Uterus (tissue), 3 donors: ENCODE measurements at regions not wholly inside any gene's neighbourhood (a gene's known extent, or its start where the extent isn't known, plus 50 kb on each side); places are given as distances from the start of the nearest gene placed in this dataset.

Source experiments
- DNase-seq, 2 donors: peaks; one replicate each; pipeline ENCODE4 v3.0.0-alpha.2; 2019 to 2020
- H3K27ac ChIP-seq, 2 donors: fragments of 200-600 bp; sonication (generic); 1 replicate in 1 of 2; 2 replicates in 1 of 2; pipeline ENCODE4 v1.5.1; 2016 to 2018
- H3K27me3 ChIP-seq, 2 donors: fragments of 200-600 bp; sonication (generic); one replicate each; pipeline ENCODE4 v1.5.1; 2018 to 2019; ENCODE audit warnings: control low read depth in 1 of 2
- H3K36me3 ChIP-seq, 2 donors: fragments of 200-600 bp; sonication (generic); one replicate each; pipeline ENCODE4 v1.5.1; 2019; ENCODE audit warnings: control low read depth in 1 of 2
- H3K4me1 ChIP-seq, 2 donors: fragments of 200-600 bp; sonication (generic); one replicate each; pipeline ENCODE4 v1.5.1; 2018 to 2019; ENCODE audit warnings: control low read depth in 1 of 2
- H3K4me3 ChIP-seq, 2 donors: fragments of 200-600 bp; sonication (generic); 1 replicate in 1 of 2; 2 replicates in 1 of 2; pipeline ENCODE4 v1.5.1; 2018 to 2019; ENCODE audit warnings: mild to moderate bottlenecking in 1 of 2
- H3K9me3 ChIP-seq, 2 donors: fragments of 200-600 bp; sonication (generic); one replicate each; pipeline ENCODE4 v1.5.1; 2019; ENCODE audit warnings: control low read depth in 1 of 2
- POLR2A ChIP-seq, 2 donors: fragments of 450-650 bp; IDR thresholded peaks; one replicate each; pipeline ENCODE4 v1.6.1; 2016; ENCODE audit warnings: antibody characterized with exemption in 2 of 2, mild to moderate bottlenecking in 1 of 2, moderate library complexity in 1 of 2
- intact Hi-C: fragments of 100-400 bp; cut with DNase I; formaldehyde crosslinking; loops from one replicate; pipeline ENCODE4 v1.15.1; 2023; ENCODE audit warnings: low total_unique reads
- TF ChIP-seq, protein P1 (sequence below), 4 experiments: fragments of 200-600 bp in 2 of 4; fragments of 450-650 bp in 2 of 4; sonication (generic) in 2 of 4; IDR thresholded peaks; one replicate each; pipeline ENCODE4 v1.5.1; 2016 to 2019; ENCODE audit warnings: antibody characterized with exemption in 4 of 4, mild to moderate bottlenecking in 2 of 4, moderate library complexity in 1 of 4
- donor health status: DM: yes; HTN: yes; CAD: no.

DNA sequence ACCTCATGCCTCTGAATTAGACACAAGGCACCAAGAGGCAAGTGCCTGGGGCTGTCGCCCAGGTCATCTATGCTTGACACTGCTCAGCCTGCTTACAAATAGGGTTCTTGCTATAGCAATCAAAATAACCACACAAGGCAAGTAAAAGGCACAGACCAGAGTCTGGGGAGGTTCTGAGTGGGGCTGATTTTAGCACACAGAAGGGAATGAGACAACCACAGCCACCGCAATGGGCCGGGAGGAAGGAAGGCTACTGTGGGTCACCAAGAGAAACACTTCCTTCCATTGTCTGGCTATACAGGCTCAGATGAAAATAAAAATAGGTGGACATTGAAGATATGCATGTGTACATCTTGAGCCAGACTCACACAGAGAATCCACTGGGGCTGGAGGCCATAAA is 159.1 kb downstream of the DLEU7 start:
- no peaks in the 10 kb centered on the region for H3K9me3 ChIP-seq
- H3K27ac ChIP-seq = no peak overlapping the region
- no peak for TF ChIP-seq POLR2A (IDR thresholded peaks at IDR 0.05)
- TF ChIP-seq, protein P1, sequence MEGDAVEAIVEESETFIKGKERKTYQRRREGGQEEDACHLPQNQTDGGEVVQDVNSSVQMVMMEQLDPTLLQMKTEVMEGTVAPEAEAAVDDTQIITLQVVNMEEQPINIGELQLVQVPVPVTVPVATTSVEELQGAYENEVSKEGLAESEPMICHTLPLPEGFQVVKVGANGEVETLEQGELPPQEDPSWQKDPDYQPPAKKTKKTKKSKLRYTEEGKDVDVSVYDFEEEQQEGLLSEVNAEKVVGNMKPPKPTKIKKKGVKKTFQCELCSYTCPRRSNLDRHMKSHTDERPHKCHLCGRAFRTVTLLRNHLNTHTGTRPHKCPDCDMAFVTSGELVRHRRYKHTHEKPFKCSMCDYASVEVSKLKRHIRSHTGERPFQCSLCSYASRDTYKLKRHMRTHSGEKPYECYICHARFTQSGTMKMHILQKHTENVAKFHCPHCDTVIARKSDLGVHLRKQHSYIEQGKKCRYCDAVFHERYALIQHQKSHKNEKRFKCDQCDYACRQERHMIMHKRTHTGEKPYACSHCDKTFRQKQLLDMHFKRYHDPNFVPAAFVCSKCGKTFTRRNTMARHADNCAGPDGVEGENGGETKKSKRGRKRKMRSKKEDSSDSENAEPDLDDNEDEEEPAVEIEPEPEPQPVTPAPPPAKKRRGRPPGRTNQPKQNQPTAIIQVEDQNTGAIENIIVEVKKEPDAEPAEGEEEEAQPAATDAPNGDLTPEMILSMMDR (IDR thresholded peaks at IDR 0.05) = no peak
- H3K4me1 ChIP-seq = no peaks in the 10 kb centered on the region
- intact Hi-C loops = no loop called here
- H3K4me3 ChIP-seq = no peak overlapping the region
- no peak for DNase-seq
- H3K27me3 ChIP-seq = no peaks in the 10 kb centered on the region
- no peaks in the 10 kb centered on the region for H3K36me3 ChIP-seq

DNA sequence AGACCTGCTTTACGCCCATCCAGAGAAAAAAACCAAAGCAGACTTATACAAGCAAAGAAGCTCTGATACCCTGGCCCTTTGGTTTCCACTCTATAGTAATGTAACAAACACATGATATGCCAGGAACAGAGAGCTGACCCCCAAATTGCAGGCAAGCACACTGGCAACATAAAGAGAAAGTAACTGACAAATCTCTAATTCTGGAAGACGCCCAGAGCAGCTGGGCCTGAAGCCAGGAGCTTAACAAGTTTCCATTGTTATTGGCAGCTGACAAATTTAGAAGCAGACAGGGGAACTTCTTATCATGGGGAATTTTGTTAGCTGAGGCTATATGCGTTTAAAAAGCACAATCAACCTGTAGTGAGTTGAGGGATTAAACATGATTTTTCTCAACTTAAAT is 158.0 kb downstream of the DLEU7 start:
- H3K4me3 ChIP-seq = no peak overlapping the region
- H3K4me1 ChIP-seq = no peaks in the 10 kb centered on the region
- peak overlapping the region in 1 of 2 donors; percentile 9 for H3K27ac ChIP-seq
- intact Hi-C loops = no loop called here
- H3K36me3 ChIP-seq = no peaks in the 10 kb centered on the region
- no peaks in the 10 kb centered on the region for H3K27me3 ChIP-seq
- H3K9me3 ChIP-seq = no peaks in the 10 kb centered on the region
- TF ChIP-seq POLR2A (IDR thresholded peaks at IDR 0.05) = no peak
- TF ChIP-seq, protein P1 (IDR thresholded peaks at IDR 0.05) = no peak
- DNase-seq = peak; percentile 21 to 30

DNA sequence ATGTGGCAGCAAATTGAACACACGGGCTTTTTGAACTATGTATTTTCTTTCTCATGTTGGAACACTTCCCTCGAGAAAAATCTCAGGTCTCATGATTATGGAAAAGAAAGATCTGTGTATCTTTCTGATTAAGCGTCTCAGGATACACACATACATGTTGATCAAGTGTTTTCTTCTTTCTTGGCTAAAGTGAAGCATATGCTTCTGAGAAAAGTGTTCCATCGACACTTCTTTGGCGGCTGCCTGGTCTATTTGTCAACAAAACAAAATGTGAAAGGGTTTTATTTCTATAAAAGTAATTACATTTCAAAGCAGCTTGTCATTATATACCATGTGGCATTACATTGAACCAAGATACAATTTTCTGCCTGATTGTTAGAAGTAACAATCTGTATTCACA is 157.5 kb downstream of the DLEU7 start:
- Histone ChIP-seq H3K27ac (peak overlapping the region in 1 of 2 donors; percentile 9), H3K36me3 (no peaks in the 10 kb centered on the region), H3K9me3 (no peaks in the 10 kb centered on the region), H3K4me1 (no peaks in the 10 kb centered on the region), H3K4me3 (no peak overlapping the region), H3K27me3 (no peaks in the 10 kb centered on the region)
- intact Hi-C loops = no loop called here
- DNase-seq = no peak
- TF ChIP-seq, protein P1 (IDR thresholded peaks at IDR 0.05) = no peak
- TF ChIP-seq POLR2A (IDR thresholded peaks at IDR 0.05) = no peak

DNA sequence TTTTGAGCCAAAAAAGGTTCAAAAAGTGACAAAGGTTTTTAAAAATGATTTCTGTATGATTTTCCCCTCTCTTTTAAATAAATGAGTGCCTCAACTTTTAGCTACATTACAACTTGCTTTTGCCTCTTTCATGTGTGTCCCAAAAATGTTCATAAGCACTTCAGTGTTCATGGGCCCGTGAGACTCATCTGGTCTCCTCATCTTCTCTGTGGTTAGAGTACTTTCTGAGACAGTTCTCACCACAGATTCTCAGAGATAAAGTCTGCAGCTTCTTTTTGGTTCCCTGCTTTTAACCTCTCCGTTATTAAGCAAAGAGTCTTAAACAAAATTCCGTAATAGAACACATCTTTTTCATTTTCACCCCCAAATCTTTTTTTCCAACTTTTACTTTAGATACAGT is 156.9 kb downstream of the DLEU7 start:
- no peak for DNase-seq

DNA sequence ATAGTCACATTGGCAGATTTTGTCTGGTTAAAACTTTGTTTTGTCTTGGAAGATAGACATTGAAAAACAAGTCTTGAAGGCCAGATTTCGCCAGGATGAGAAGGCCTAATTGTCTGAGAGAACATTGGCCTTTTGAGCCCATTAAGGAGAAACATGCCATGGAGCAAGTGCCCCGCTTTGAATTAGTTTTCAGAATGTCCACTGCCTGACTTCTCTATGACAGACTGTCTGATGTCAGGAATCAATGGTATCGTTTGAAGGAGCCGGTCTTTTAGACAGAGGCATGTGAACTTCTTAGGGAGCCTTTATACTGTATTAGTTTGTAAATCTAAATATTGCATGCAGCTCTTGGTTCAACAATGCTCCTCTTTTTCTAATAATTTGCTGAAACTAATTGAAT is 155.9 kb downstream of the DLEU7 start:
- intact Hi-C loops = no loop called here
- H3K4me3 ChIP-seq = no peak overlapping the region
- H3K9me3 ChIP-seq = no peaks in the 10 kb centered on the region
- H3K27me3 ChIP-seq = no peaks in the 10 kb centered on the region
- DNase-seq = no peak
- no peak for TF ChIP-seq POLR2A (IDR thresholded peaks at IDR 0.05)
- TF ChIP-seq, protein P1 (IDR thresholded peaks at IDR 0.05) = no peak
- H3K36me3 ChIP-seq = no peaks in the 10 kb centered on the region
- no peak overlapping the region for H3K27ac ChIP-seq
- H3K4me1 ChIP-seq = no peaks in the 10 kb centered on the region

More for the DNA sequence above, 156.9 kb downstream of the DLEU7 start:
- Histone ChIP-seq H3K36me3 (no peaks in the 10 kb centered on the region), H3K27me3 (no peaks in the 10 kb centered on the region), H3K4me1 (no peaks in the 10 kb centered on the region), H3K4me3 (no peak overlapping the region), H3K27ac (no peak overlapping the region), H3K9me3 (no peaks in the 10 kb centered on the region)
- intact Hi-C loops = no loop called here
- no peak for TF ChIP-seq POLR2A (IDR thresholded peaks at IDR 0.05)
- TF ChIP-seq, protein P1 (IDR thresholded peaks at IDR 0.05) = no peak
